Activated CD4-positive, alpha-beta T cell treated with anti-CD3 and anti-CD28 coated beads for 36 hours (primary cell): ENCODE measurements at regions not wholly inside any gene's neighbourhood (a gene's known extent, or its start where the extent isn't known, plus 50 kb on each side); places are given as distances from the start of the nearest gene placed in this dataset.

Experiments
- ATAC-seq: fragments of 200-7000 bp; cut with Tn5 transposase; one replicate; pipeline ENCODE4 v1.10.0; 2021; ENCODE audit warnings: mild to moderate bottlenecking, moderate library complexity
- CTCF ChIA-PET: fragments of 350-600 bp; sonication (Branson Sonifier 250); formaldehyde crosslinking; loops from one replicate; lab custom pipeline; 2021; ENCODE audit warnings: antibody characterized with exemption; lab: Charles Lee
- POLR2A ChIA-PET: fragments of 350-600 bp; sonication (Branson Sonifier 250); formaldehyde crosslinking; loops from one replicate; lab custom pipeline; 2021; ENCODE audit warnings: antibody characterized with exemption, inconsistent platforms; lab: Charles Lee
- DNase-seq: peaks from one replicate; pipeline ENCODE4 v3.0.0-alpha.2; 2020
- H3K27ac Mint-ChIP-seq: one replicate; pipeline ENCODE4 v1.8.0; 2021; ENCODE audit warnings: mixed read lengths
- H3K27me3 Mint-ChIP-seq: one replicate; pipeline ENCODE4 v1.8.0; 2021; ENCODE audit warnings: mixed read lengths
- H3K36me3 Mint-ChIP-seq: one replicate; pipeline ENCODE4 v1.8.0; 2021; ENCODE audit warnings: low read depth, mixed read lengths
- H3K4me1 Mint-ChIP-seq: one replicate; pipeline ENCODE4 v1.8.0; 2021; ENCODE audit warnings: mixed read lengths
- H3K4me3 Mint-ChIP-seq: one replicate; pipeline ENCODE4 v1.8.0; 2021; ENCODE audit warnings: mild to moderate bottlenecking, moderate library complexity, mixed read lengths
- H3K9me3 Mint-ChIP-seq: one replicate; pipeline ENCODE4 v1.8.0; 2021; ENCODE audit warnings: low read depth, mixed read lengths
- intact Hi-C, 2 experiments: fragments of 100-400 bp; cut with DNase I in 1 of 2; cut with micrococcal nuclease in 1 of 2; formaldehyde crosslinking; loops; one replicate each; pipeline versions ENCODE4 v1.14.2 to v1.15.1; 2022 to 2024; cut with DNase I, micrococcal nuclease

DNA sequence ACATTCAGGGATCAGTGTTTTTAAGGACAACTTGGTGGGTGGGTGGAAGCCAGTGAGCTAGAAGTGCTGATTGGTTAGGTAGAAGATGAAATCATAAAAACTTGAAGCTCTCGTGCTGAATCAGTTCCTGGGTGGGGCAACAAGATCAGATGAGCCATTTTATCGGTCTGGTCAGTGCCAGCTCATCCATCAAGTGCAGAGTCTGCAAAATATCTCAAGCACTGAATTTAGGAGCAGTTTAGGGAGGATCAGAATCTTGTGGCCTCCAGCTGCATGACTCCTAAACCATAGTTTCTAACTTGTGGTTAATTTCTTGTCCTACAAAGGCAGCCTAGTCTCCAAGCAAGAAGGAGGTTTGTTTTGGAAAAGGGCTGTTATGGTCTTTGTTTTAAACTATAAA, 166.4 kb downstream of the FAM170A start:
- H3K4me3 Mint-ChIP-seq: no peak overlapping the region
- no peak for DNase-seq
- no peaks in the 10 kb centered on the region for H3K9me3 Mint-ChIP-seq
- no peak for ATAC-seq
- no peaks in the 10 kb centered on the region for H3K36me3 Mint-ChIP-seq
- H3K4me1 Mint-ChIP-seq: no peaks in the 10 kb centered on the region
- intact Hi-C loops: no loop called here
- peaks cover 2% of the 10 kb centered on the region for H3K27me3 Mint-ChIP-seq
- POLR2A ChIA-PET: no interaction called here
- H3K27ac Mint-ChIP-seq: no peak overlapping the region
- CTCF ChIA-PET: interaction anchor here (0.6 kb wide), 1 partner anchor 279 kb away, joined by 3 read pairs; no protein-coding TSS in a partner anchor

DNA sequence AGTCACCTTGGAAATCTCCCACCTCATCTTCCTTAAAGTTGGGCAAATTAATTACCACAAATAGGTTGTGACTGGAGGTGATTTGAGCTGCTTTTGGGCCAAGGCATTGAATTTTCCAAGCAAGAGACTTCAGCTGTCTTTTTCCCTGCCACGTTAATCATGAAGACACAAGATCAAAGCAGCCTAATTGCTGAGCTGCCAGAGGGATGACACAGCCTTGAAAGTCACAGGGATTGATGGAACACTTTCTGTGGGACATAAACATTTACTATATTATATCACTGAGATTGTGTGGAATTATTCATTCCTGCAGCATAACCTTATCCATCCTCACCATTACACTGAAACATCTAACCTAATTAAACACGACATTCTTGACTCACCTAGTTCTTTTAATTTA, 172.2 kb downstream of the FAM170A start:
- ChIA-PET POLR2A (no interaction called here), CTCF (no interaction called here)
- Mint-ChIP-seq H3K4me3 (no peak overlapping the region), H3K4me1 (no peaks in the 10 kb centered on the region), H3K36me3 (no peaks in the 10 kb centered on the region), H3K9me3 (peaks cover 6% of the 10 kb centered on the region), H3K27me3 (peaks cover 2% of the 10 kb centered on the region), H3K27ac (no peak overlapping the region)
- ATAC-seq (no peak), DNase-seq (no peak)
- intact Hi-C loops: no loop called here

DNA sequence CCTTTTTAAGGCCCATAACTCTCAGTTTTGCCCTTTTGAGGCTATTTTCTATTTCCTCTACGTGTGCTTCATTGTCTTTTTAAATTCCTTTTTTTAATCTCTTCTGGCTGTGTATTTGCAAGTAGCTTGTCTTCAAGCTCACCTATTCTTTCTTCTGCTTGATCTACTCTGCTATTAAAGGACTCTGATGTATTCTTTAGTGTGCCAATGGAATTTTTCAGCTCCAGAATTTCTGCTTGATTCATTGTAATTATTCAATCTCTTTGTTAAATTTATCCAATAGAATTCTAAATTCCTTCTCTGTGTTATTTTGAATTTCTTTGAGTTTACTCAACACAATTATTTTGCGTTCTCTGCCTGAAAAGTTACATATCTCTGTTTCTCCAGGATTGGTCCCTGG, 178.7 kb downstream of the FAM170A start:
- H3K4me1 Mint-ChIP-seq: no peaks in the 10 kb centered on the region
- ChIA-PET CTCF (no interaction called here), POLR2A (no interaction called here)
- H3K36me3 Mint-ChIP-seq: no peaks in the 10 kb centered on the region
- intact Hi-C loops: no loop called here
- H3K27ac Mint-ChIP-seq: no peak overlapping the region
- H3K4me3 Mint-ChIP-seq: no peak overlapping the region
- no peak for DNase-seq
- ATAC-seq: no peak
- H3K9me3 Mint-ChIP-seq: peaks cover 20% of the 10 kb centered on the region
- no peaks in the 10 kb centered on the region for H3K27me3 Mint-ChIP-seq

DNA sequence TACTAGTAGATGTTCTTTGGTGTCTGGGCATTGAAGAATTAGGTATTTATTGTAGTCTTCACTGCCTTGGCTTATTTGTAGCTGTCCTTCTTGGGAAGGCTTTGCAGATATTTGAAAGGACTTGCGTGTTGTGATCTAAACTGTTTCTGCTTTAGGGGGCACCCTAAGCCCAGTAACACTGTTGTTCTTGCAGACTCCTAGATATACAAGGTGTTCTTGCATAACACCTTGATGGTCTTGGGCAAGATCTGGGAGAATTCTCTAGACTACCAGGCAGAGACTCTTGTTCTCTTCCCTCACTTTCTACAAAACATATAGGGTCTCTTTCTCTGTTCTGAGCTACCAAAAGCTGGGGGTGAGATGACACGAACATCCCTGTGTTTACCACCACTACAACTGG, 179.1 kb downstream of the FAM170A start:
- intact Hi-C loops: no loop called here
- no peak overlapping the region for H3K4me3 Mint-ChIP-seq
- ChIA-PET POLR2A (no interaction called here), CTCF (no interaction called here)
- H3K27ac Mint-ChIP-seq: no peak overlapping the region
- DNase-seq (no peak), ATAC-seq (no peak)
- H3K36me3 Mint-ChIP-seq: no peaks in the 10 kb centered on the region
- H3K9me3 Mint-ChIP-seq: peaks cover 19% of the 10 kb centered on the region
- no peaks in the 10 kb centered on the region for H3K4me1 Mint-ChIP-seq
- H3K27me3 Mint-ChIP-seq: no peaks in the 10 kb centered on the region

DNA sequence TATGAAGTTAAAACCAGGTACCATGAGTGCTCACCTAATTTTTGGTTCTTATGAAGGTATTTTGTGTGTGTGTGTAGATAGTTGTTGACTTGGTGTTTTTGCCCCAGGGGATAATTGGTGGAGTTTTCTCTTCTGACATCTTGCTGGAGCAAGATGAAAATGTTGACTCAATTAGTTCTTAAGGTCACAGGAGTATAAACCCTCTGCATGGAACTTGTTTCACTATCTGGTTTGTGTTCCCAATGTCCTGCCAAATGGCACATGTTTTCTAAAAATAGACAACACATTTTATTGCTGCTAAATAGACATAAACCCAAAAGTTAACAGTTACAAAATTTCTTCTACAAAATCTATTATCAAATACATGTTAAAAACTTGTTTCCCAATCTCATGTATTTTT, 180.9 kb downstream of the FAM170A start:
- DNase-seq (no peak), ATAC-seq (no peak)
- H3K9me3 Mint-ChIP-seq: peaks cover 19% of the 10 kb centered on the region
- intact Hi-C loops: no loop called here
- no peak overlapping the region for H3K27ac Mint-ChIP-seq
- POLR2A ChIA-PET: no interaction called here
- H3K36me3 Mint-ChIP-seq: no peaks in the 10 kb centered on the region
- CTCF ChIA-PET: no interaction called here
- H3K4me3 Mint-ChIP-seq: no peak overlapping the region
- H3K27me3 Mint-ChIP-seq: no peaks in the 10 kb centered on the region
- no peaks in the 10 kb centered on the region for H3K4me1 Mint-ChIP-seq

DNA sequence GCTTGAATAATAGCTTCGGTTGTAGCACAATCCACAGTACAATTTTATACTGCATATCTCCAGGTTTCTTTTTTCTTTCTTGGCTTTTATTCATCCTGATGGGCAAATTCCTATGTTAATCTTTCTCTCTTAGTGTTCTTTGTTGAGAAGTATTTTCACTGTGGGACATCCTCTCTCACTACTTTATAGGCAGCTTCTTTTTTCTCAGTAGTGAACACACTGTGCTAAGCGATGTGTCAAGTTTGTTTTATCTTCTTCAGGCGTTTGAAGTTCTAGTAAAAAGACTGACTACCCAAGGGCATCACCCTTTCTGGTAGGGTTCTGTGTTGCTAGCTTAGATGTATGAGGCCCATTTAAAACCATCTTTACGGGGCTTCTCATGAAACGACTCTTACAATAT, 182.1 kb downstream of the FAM170A start:
- DNase-seq (no peak), ATAC-seq (no peak)
- CTCF ChIA-PET: no interaction called here
- Mint-ChIP-seq H3K4me1 (no peaks in the 10 kb centered on the region), H3K4me3 (no peak overlapping the region), H3K27me3 (no peaks in the 10 kb centered on the region), H3K27ac (no peak overlapping the region), H3K9me3 (peaks cover 17% of the 10 kb centered on the region), H3K36me3 (no peaks in the 10 kb centered on the region)
- intact Hi-C loops: no loop called here
- POLR2A ChIA-PET: no interaction called here

DNA sequence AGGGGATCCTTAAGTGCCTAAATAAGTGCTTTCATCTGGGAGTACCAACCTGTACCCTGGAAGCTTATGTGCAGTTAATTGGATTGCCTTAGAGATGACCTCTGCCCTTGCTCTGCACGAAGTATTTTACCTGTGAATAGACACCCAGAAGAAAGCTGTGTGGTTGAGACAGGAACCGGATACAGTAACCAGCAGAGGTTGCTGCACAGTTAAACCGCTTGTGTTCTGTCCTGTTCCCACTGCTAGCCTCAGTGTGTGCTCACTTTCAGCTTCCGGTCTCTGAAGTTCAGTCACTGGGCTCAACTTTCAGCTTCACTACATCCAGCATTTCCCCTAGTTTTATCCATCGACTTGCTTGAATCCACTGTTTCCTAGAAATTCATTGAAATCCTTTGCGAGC, 185.3 kb downstream of the FAM170A start:
- intact Hi-C loops: no loop called here
- Mint-ChIP-seq H3K4me1 (no peaks in the 10 kb centered on the region), H3K27ac (no peak overlapping the region), H3K27me3 (no peaks in the 10 kb centered on the region), H3K36me3 (no peaks in the 10 kb centered on the region), H3K9me3 (peaks cover 4% of the 10 kb centered on the region), H3K4me3 (no peak overlapping the region)
- ChIA-PET POLR2A (no interaction called here), CTCF (no interaction called here)
- ATAC-seq (no peak), DNase-seq (no peak)

DNA sequence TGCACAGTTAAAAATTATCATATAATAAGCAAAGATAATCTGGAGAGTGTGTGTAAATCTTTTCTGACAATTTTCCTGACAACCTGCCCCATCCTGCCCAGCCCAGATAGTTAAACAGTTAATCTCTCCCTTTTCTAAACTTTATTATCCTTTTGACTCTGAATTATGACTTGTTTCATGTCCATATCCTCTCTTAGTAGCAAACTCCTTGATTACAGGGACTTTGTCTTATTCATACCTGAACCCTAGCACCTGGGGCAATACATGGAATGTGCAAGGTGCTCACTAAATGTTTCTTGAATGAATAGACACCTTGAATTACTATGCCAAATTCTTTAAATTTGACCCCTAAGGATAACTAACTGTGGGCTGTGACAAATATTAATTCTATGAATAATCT, 186.7 kb downstream of the FAM170A start:
- no peaks in the 10 kb centered on the region for H3K4me1 Mint-ChIP-seq
- intact Hi-C loops: no loop called here
- H3K36me3 Mint-ChIP-seq: no peaks in the 10 kb centered on the region
- ATAC-seq: no peak
- peaks cover 2% of the 10 kb centered on the region for H3K9me3 Mint-ChIP-seq
- DNase-seq: no peak
- H3K27me3 Mint-ChIP-seq: peaks cover 2% of the 10 kb centered on the region
- no peak overlapping the region for H3K27ac Mint-ChIP-seq
- ChIA-PET POLR2A (no interaction called here), CTCF (interaction anchor here (0.8 kb wide), 1 partner anchor 774 kb away, joined by 3 read pairs; no protein-coding TSS in a partner anchor)
- no peak overlapping the region for H3K4me3 Mint-ChIP-seq

DNA sequence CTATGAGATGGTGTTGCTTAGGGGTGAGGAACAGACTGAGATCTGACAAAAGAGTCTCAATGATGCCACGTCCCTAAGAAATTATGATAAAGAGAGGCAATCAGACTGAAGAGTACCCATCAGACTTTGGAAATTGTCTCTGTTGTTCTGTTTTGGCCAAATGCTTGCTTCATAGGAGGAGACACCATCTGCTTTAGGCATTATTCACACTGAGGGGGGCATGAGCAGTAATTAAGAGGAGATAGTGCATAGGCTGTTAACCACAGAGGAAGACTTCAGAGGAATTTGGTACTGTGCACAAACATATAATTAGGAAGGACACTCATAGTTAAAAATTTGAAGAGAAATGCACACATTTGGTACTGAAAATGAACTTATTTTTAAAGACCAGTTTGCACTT, 190.7 kb downstream of the FAM170A start:
- H3K4me3 Mint-ChIP-seq: no peak overlapping the region
- intact Hi-C loops: no loop called here
- no peaks in the 10 kb centered on the region for H3K36me3 Mint-ChIP-seq
- DNase-seq (no peak), ATAC-seq (no peak)
- H3K4me1 Mint-ChIP-seq: no peaks in the 10 kb centered on the region
- ChIA-PET CTCF (no interaction called here), POLR2A (no interaction called here)
- H3K27me3 Mint-ChIP-seq: peaks cover 2% of the 10 kb centered on the region
- H3K9me3 Mint-ChIP-seq: no peaks in the 10 kb centered on the region
- no peak overlapping the region for H3K27ac Mint-ChIP-seq

DNA sequence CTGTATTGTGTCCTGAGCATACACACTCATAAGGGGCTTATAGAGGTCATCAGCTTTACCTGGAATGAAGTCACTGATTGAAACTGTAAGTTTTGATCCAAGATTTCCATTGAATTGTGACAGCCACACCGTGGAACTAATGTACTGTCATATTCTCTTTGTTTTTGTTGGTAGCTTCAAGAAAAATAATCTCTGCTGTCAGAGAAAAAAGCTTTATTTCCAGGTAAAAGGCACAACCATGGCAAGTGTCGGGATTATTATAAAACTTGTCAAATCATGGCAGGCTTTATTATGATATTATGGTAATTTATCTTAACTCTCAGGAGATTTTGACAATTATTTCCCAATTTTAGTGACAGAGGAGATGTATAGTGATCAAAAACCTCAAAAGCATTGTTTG, 191.2 kb downstream of the FAM170A start:
- H3K9me3 Mint-ChIP-seq: no peaks in the 10 kb centered on the region
- ATAC-seq (no peak), DNase-seq (no peak)
- H3K36me3 Mint-ChIP-seq: no peaks in the 10 kb centered on the region
- no peak overlapping the region for H3K4me3 Mint-ChIP-seq
- no peak overlapping the region for H3K27ac Mint-ChIP-seq
- no peaks in the 10 kb centered on the region for H3K4me1 Mint-ChIP-seq
- ChIA-PET POLR2A (no interaction called here), CTCF (no interaction called here)
- intact Hi-C loops: no loop called here
- peaks cover 2% of the 10 kb centered on the region for H3K27me3 Mint-ChIP-seq

DNA sequence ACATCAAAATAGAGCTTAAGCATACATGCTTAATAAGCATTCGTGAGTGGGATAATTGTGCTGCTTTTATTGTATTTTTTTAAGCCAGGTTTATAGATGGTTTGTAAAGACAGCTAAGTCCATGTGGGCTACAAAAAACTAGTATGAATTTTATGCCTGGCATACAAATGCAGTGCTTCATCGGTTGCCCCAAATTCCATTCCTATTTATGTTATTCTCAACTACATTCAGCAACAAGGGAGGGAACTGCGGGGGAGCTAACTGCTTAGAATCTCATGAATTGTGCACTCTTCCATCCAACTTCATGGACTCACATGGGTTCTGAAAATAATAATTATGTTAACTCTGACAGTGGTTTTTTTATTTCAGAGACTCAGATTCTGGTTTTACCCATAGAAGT, 199.2 kb downstream of the FAM170A start:
- CTCF ChIA-PET: no interaction called here

DNA sequence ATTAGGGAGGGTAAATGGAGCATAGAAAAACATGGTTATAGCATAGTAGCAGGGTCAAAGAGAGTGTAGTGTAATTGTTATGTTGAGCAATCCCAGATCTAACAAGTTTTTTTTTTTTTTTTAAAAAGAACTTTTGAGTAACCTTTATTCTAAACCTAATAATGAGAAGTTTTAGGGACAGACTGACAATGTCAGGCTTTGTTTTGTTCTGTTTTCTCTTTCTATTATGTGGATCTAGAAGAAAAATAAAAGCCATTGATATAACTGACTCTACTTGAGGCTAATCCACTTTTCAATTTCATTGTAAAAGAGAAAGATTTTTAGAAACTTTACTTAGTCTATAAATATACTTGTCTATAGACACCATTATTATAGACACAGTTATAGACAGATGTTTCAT, 200.0 kb downstream of the FAM170A start:
- CTCF ChIA-PET: no interaction called here
- Mint-ChIP-seq H3K9me3 (no peaks in the 10 kb centered on the region), H3K4me3 (no peak overlapping the region), H3K27me3 (no peaks in the 10 kb centered on the region), H3K4me1 (no peaks in the 10 kb centered on the region), H3K27ac (no peak overlapping the region), H3K36me3 (no peaks in the 10 kb centered on the region)
- intact Hi-C loops: no loop called here
- no peak for DNase-seq
- ATAC-seq: no peak
- POLR2A ChIA-PET: no interaction called here

More for the DNA sequence above, 199.2 kb downstream of the FAM170A start:
- POLR2A ChIA-PET: no interaction called here
- intact Hi-C loops: no loop called here
- H3K27me3 Mint-ChIP-seq: no peaks in the 10 kb centered on the region
- ATAC-seq (no peak), DNase-seq (no peak)
- no peaks in the 10 kb centered on the region for H3K4me1 Mint-ChIP-seq
- H3K27ac Mint-ChIP-seq: no peak overlapping the region
- H3K4me3 Mint-ChIP-seq: no peak overlapping the region
- no peaks in the 10 kb centered on the region for H3K36me3 Mint-ChIP-seq
- H3K9me3 Mint-ChIP-seq: no peaks in the 10 kb centered on the region

DNA sequence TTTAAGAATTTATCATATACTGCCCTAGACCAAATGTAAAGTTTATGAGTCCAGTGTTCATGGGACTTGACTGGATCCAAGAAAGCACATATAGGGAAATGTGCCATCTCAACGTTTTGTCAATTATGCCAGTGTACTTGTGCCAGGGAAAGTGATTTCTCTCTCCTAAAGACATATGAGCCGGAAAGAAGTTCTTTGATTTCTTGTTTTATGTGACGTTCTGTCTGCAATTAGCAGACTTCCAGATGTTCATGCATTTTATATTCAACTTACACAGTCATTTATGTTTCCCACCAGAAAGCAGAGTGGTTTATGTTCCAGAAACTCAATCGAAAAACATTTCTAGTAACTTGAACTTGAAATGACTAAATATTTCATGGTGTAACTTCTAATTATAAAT, 203.8 kb downstream of the FAM170A start:
- no peaks in the 10 kb centered on the region for H3K4me1 Mint-ChIP-seq
- no peaks in the 10 kb centered on the region for H3K27me3 Mint-ChIP-seq
- H3K9me3 Mint-ChIP-seq: peaks cover 1% of the 10 kb centered on the region
- no peak overlapping the region for H3K27ac Mint-ChIP-seq
- ChIA-PET POLR2A (no interaction called here), CTCF (no interaction called here)
- DNase-seq: no peak
- no peak for ATAC-seq
- H3K4me3 Mint-ChIP-seq: no peak overlapping the region
- no peaks in the 10 kb centered on the region for H3K36me3 Mint-ChIP-seq
- intact Hi-C loops: no loop called here
